ENCODE measurements at regions not wholly inside any gene's neighbourhood (a gene's known extent, or its start where the extent isn't known, plus 50 kb on each side); places are given as distances from the start of the nearest gene placed in this dataset.

- no peaks in the 10 kb centered on the region for H3K36me3 ChIP-seq
Measured at GRCh38 chr2:121917143-121917542, 161.7 kb downstream of the TSN start.

GRCh38 chr2:121918231-121918630 is 162.8 kb downstream of the TSN start:
- Histone ChIP-seq H3K4me3 (no peak overlapping the region), H3K27ac (no peak overlapping the region), H3K4me1 (no peaks in the 10 kb centered on the region), H3K9me3 (no peaks in the 10 kb centered on the region), H3K36me3 (no peaks in the 10 kb centered on the region), H3K27me3 (no peaks in the 10 kb centered on the region)
- intact Hi-C loops (cut with DNase I; ENCODE audit: low total_unique reads), result no loop called here
- no peak for TF ChIP-seq CTCF (IDR thresholded peaks at IDR 0.05)
- DNase-seq, result no peak

More at GRCh38 chr2:121917143-121917542, 161.7 kb downstream of the TSN start:
- no peak for DNase-seq
- intact Hi-C loops (cut with DNase I; ENCODE audit: low total_unique reads), result no loop called here
- Histone ChIP-seq H3K27ac (no peak overlapping the region), H3K9me3 (no peaks in the 10 kb centered on the region), H3K4me1 (no peaks in the 10 kb centered on the region), H3K27me3 (no peaks in the 10 kb centered on the region), H3K4me3 (no peak overlapping the region)
- TF ChIP-seq CTCF (IDR thresholded peaks at IDR 0.05), result no peak

- no peak for DNase-seq
- Histone ChIP-seq H3K9me3 (no peaks in the 10 kb centered on the region), H3K4me3 (no peak overlapping the region), H3K4me1 (no peaks in the 10 kb centered on the region), H3K36me3 (no peaks in the 10 kb centered on the region), H3K27me3 (no peaks in the 10 kb centered on the region), H3K27ac (no peak overlapping the region)
- intact Hi-C loops (cut with DNase I; ENCODE audit: low total_unique reads), result no loop called here
- TF ChIP-seq CTCF (IDR thresholded peaks at IDR 0.05), result no peak
Measured at GRCh38 chr2:121919803-121920202, 164.4 kb downstream of the TSN start.

- no peak for TF ChIP-seq CTCF (IDR thresholded peaks at IDR 0.05)
- no peak overlapping the region for H3K27ac ChIP-seq
- H3K4me3 ChIP-seq, result no peak overlapping the region
- no peak for DNase-seq
- intact Hi-C loops (cut with DNase I; ENCODE audit: low total_unique reads), result no loop called here
- H3K9me3 ChIP-seq, result no peaks in the 10 kb centered on the region
- H3K27me3 ChIP-seq, result no peaks in the 10 kb centered on the region
- no peaks in the 10 kb centered on the region for H3K4me1 ChIP-seq
- no peaks in the 10 kb centered on the region for H3K36me3 ChIP-seq
Measured at GRCh38 chr2:121925466-121925865, 170.0 kb downstream of the TSN start.

GRCh38 chr2:121943285-121943684 is 187.8 kb downstream of the TSN start:
- Histone ChIP-seq H3K9me3 (no peaks in the 10 kb centered on the region), H3K36me3 (no peaks in the 10 kb centered on the region), H3K4me1 (peaks cover 0 to 8% (median 0%) of the 10 kb centered on the region in 4 donors), H3K4me3 (no peak overlapping the region), H3K27ac (peak overlapping the region in 1 of 2 donors; percentile 7), H3K27me3 (no peaks in the 10 kb centered on the region)
- TF ChIP-seq CTCF (IDR thresholded peaks at IDR 0.05), result no peak
- DNase-seq, result no peak
- intact Hi-C loops (cut with DNase I; ENCODE audit: low total_unique reads), result no loop called here
